ENCODE measurements at regions not wholly inside any gene's neighbourhood (a gene's known extent, or its start where the extent isn't known, plus 50 kb on each side); places are given as distances from the start of the nearest gene placed in this dataset.

DNA sequence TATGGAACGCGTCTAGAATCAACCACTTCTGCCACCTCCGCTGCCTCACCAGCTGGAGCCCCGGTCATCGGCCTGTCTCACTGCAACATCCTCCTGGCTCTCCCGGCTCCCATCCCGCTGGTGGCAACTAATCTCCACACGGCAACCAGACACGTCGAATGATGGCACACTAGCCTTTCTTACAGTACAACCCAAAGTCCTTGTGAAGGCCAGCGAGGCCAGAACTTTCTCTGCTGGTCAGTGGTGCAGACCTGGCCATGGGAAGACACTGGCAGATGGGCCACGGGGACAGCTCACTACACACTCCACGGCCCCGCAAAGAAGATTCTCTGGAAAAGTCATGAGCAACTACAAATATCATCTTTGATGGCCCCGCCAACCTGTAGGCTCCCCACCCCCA lies 117.6 kb downstream of the RMI2 start:
- DNase-seq (ENCODE audit: low read depth) = no peak
- H3K4me3 ChIP-seq (ENCODE audit: low read depth, low read length) = no peak overlapping the region
- TF ChIP-seq, protein P1, sequence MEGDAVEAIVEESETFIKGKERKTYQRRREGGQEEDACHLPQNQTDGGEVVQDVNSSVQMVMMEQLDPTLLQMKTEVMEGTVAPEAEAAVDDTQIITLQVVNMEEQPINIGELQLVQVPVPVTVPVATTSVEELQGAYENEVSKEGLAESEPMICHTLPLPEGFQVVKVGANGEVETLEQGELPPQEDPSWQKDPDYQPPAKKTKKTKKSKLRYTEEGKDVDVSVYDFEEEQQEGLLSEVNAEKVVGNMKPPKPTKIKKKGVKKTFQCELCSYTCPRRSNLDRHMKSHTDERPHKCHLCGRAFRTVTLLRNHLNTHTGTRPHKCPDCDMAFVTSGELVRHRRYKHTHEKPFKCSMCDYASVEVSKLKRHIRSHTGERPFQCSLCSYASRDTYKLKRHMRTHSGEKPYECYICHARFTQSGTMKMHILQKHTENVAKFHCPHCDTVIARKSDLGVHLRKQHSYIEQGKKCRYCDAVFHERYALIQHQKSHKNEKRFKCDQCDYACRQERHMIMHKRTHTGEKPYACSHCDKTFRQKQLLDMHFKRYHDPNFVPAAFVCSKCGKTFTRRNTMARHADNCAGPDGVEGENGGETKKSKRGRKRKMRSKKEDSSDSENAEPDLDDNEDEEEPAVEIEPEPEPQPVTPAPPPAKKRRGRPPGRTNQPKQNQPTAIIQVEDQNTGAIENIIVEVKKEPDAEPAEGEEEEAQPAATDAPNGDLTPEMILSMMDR (IDR thresholded peaks at IDR 0.05; ENCODE audit: control insufficient read depth, extremely low read depth, insufficient read depth) = no peak

DNA sequence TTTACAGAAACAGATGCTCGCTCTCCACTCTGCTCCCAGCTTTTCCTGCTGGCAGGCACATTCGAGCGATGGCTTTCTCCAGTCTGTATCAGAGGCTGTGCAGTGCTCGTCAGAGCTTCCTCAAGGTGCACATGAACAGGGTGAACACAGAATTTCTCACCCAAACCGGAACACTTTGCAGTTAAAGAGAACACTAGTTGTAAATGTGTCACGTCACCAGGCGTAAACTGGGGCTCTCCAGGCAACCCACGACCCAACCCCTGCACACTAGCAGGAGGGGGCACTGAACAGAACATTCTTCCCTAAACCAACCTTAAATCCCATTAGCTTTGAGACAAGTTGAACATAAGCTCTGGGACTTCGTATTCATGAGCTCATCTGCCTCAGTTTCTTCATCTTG lies 119.0 kb downstream of the RMI2 start:
- TF ChIP-seq, protein P1 (IDR thresholded peaks at IDR 0.05; ENCODE audit: control insufficient read depth, extremely low read depth, insufficient read depth) = no peak
- H3K4me3 ChIP-seq (ENCODE audit: low read depth, low read length) = no peak overlapping the region
- DNase-seq (ENCODE audit: low read depth) = no peak

DNA sequence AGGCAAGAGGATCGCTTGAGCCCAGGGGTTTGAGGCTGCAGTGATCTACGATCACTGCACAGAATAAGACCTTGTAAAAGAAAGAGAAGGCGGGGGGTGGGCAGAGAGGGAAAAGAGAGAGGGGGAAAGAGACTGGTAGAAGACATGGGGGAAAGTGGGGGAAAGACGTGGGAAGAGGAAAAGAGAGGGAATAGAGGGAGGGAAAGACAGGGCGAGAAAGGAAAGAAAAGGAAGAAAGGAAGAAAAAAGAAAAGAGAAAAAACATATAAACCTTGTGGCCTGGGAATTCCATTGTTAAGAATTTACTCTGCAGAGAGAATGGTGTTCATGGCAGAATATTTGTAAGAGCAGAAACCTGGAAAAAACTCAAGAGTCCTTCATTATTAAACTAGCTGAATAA lies 120.4 kb downstream of the RMI2 start:
- TF ChIP-seq, protein P1 (IDR thresholded peaks at IDR 0.05; ENCODE audit: control insufficient read depth, extremely low read depth, insufficient read depth) = no peak
- no peak overlapping the region for H3K4me3 ChIP-seq (ENCODE audit: low read depth, low read length)
- DNase-seq (ENCODE audit: low read depth) = no peak

DNA sequence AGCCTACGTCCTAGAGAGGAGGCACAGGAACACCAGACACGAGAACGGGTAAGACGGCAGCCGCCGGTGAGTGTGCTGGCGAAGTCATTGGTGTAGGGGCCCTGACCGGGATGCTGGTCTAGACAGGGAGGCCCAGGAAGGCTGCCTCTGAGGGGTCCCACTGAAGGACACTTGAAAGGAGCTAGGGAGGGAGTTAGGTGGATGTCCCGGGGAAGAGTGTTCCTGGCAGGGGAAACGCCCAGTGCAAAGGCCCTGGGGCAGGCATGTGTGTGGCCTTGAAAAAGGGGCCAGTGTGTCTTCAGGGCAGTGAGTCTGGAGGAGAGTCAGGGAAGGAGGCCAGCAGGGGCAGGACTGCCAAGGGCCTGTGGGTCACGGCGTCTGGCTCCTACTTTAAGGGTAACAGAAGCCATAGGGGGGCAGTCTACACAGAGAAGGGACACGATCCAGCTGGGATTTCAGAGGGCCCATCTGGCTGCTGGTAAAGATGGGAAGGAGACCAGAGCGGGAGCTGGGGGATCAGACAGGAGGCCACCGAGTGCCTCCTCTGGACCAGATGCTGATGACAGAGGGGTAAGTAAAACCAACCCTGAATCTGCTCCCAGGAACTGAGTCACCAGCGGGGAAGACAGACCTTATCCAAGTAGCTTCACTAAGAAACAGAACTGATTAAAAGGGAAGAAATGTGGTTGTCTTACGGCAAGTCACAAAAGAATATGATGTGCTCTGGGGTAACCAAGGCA lies 115.9 kb downstream of the LITAF start:
- DNase-seq (ENCODE audit: low read depth) = no peak
- TF ChIP-seq, protein P1 (IDR thresholded peaks at IDR 0.05; ENCODE audit: control insufficient read depth, extremely low read depth, insufficient read depth) = no peak
- H3K4me3 ChIP-seq (ENCODE audit: low read depth, low read length) = no peak overlapping the region

DNA sequence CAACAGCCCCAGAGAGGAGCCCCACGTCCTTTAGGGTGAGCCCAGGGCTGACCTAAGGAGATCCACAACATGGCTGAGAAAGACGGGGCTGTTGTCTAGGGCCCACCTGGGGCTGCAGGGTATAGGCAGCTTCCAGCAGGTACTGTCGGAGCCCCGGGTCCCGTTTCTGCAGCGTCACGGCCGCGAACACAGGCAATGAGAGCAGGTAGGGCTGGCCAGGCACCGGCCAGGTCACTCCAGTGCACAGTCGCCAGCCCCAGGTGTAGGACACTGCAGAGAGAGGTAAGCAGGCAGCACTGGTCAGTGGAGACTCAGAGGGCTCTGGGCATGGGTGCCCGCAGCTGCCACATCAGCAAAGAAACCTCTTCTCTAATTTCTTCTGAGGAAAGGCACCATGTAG lies 115.2 kb downstream of the LITAF start:
- H3K4me3 ChIP-seq (ENCODE audit: low read depth, low read length) = no peak overlapping the region
- TF ChIP-seq, protein P1 (IDR thresholded peaks at IDR 0.05; ENCODE audit: control insufficient read depth, extremely low read depth, insufficient read depth) = no peak
- no peak for DNase-seq (ENCODE audit: low read depth)

DNA sequence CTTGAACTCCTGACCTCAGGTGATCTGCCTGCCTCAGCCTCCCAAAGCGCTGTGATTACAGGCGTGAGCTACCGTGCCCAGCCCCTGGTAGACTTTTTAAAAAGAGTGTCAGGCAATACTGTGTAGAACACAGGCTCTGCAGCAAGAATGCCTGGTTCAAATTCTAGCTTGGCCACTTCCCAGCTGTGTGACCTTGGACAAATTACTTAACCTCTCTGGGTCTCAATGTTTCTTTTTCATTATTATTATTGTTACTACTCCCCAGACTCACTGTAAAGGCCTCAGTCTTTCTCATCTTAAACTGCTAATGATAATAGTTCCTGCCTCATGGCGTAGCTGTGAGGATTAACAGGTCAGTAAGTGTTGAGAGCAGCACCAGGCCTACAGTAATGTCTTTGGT lies 114.3 kb downstream of the LITAF start:
- TF ChIP-seq, protein P1 (IDR thresholded peaks at IDR 0.05; ENCODE audit: control insufficient read depth, extremely low read depth, insufficient read depth) = no peak
- DNase-seq (ENCODE audit: low read depth) = no peak
- H3K4me3 ChIP-seq (ENCODE audit: low read depth, low read length) = no peak overlapping the region

DNA sequence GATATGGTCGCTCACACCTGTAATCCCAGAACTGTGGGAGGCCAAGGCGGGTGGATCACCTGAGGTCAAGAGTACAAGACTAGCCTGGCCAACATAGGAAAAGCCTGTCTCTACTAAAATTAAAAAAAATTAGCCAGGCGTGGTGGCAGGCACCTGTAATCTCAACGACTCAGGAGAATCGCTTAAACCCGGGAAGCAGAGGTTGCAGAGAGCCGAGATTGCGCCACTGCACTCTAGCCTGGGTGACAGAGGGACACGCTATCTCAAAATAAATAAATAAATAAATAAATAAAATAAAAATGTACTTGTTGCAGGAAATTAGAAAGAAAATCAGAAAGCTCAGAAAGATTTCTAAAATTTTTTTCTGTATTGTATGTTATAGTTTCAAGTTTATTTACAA lies 113.9 kb downstream of the LITAF start:
- DNase-seq (ENCODE audit: low read depth) = no peak
- TF ChIP-seq, protein P1 (IDR thresholded peaks at IDR 0.05; ENCODE audit: control insufficient read depth, extremely low read depth, insufficient read depth) = no peak
- no peak overlapping the region for H3K4me3 ChIP-seq (ENCODE audit: low read depth, low read length)
